Effector memory CD8-positive, alpha-beta T cell (primary cell): ENCODE measurements at regions not wholly inside any gene's neighbourhood (a gene's known extent, or its start where the extent isn't known, plus 50 kb on each side); places are given as distances from the start of the nearest gene placed in this dataset.
A peak's percentile ranks its signal among the peaks of the same experiment; 100 is the strongest.
"Not testable (repeated sequence)": the region's sequence is repeated elsewhere in the genome, so short reads cannot be mapped to it uniquely, and the experiment has no call there.

Experiments
- ATAC-seq: fragments of 150-1000 bp; cut with Tn5 transposase; replicated peaks from 2 replicates; pipeline ENCODE4 v1.10.0; 2021; ENCODE audit warnings: mild to moderate bottlenecking, moderate library complexity
- DNase-seq, 3 experiments: peaks; one replicate each; pipeline ENCODE4 v3.0.0; 2021
- H3K27ac Mint-ChIP-seq, 2 donors: one replicate each; pipeline ENCODE4 v1.8.0; 2022; ENCODE audit warnings: mild to moderate bottlenecking in 2 of 2, mixed read lengths in 2 of 2, moderate library complexity in 2 of 2
- H3K27me3 Mint-ChIP-seq, 2 donors: one replicate each; pipeline ENCODE4 v1.8.0; 2022; ENCODE audit warnings: mixed read lengths in 2 of 2
- H3K36me3 Mint-ChIP-seq: one replicate; pipeline ENCODE4 v1.8.0; 2022; ENCODE audit warnings: mild to moderate bottlenecking, moderate library complexity, mixed read lengths; ENCODE audit not compliant: insufficient read depth
- H3K4me1 Mint-ChIP-seq, 2 donors: one replicate each; pipeline ENCODE4 v1.8.0; 2022; ENCODE audit warnings: low read depth in 2 of 2, mixed read lengths in 2 of 2
- H3K4me3 Mint-ChIP-seq, 2 donors: one replicate each; pipeline ENCODE4 v1.8.0; 2022; ENCODE audit warnings: mild to moderate bottlenecking in 2 of 2, mixed read lengths in 2 of 2, moderate library complexity in 2 of 2
- H3K9me3 Mint-ChIP-seq, 2 donors: one replicate each; pipeline ENCODE4 v1.8.0; 2022; ENCODE audit warnings: mixed read lengths in 2 of 2

DNA sequence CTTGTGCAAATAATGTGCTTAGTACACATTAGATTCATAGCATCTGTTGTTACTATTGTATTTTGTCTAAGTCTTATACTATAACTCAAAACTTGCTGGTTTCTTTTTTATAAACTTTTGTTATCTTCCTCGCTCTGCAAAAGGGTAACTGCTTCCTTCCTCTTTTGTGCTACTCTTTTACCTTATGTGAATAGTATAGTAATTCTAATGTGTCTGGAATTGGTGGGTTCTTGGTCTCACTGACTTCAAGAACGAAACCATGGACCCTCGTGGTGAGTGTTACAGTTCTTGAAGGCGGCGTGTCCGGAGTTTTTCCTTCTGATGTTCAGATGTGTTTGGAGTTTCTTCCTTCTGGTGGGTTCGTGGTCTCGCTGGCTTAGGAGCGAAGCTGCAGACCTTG is 563.1 kb upstream of the LUZP2 start:
- ATAC-seq (no peak), DNase-seq (no peak)
- no peaks in the 10 kb centered on the region for H3K4me1 Mint-ChIP-seq
- H3K27me3 Mint-ChIP-seq, result no peaks in the 10 kb centered on the region
- peaks cover 13 to 24% of the 10 kb centered on the region in 2 donors for H3K9me3 Mint-ChIP-seq
- H3K36me3 Mint-ChIP-seq, result no peaks in the 10 kb centered on the region
- H3K4me3 Mint-ChIP-seq, result peak overlapping the region in 1 of 2 donors; percentile 26
- H3K27ac Mint-ChIP-seq, result no peak overlapping the region

DNA sequence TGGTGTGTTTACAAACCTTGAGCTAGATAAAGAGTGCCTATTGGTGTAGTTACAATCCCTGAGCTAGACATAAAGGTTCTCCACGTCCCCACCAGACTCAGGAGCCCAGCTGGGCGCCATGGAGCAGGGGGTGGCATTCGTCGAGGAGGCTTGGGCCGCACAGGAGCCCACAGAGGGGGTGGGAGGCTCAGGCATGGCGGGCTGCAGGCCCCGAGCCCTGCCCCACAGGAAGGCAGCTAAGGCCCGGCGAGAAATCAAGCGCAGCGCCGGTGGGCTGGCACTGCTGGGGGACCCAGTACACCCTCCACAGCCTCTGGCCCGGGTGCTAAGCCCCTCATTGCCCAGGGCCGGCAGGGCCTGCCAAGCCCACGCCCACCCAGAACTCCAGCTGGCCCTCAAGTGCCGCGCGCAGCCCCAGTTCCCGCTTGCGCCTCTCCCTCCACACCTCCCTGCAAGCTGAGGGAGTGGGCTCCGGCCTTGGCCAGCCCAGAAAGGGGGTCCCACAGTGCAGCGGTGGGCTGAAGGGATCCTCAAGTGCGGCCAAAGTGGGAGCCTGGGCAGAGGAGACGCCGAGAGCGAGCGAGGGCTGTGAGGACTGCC is 562.1 kb upstream of the LUZP2 start:
- not testable (repeated sequence) for H3K36me3 Mint-ChIP-seq, H3K4me3 Mint-ChIP-seq, DNase-seq, H3K27me3 Mint-ChIP-seq, H3K27ac Mint-ChIP-seq, H3K4me1 Mint-ChIP-seq, ATAC-seq
- H3K9me3 Mint-ChIP-seq, result peaks cover 13 to 24% of the 10 kb centered on the region in 2 donors

DNA sequence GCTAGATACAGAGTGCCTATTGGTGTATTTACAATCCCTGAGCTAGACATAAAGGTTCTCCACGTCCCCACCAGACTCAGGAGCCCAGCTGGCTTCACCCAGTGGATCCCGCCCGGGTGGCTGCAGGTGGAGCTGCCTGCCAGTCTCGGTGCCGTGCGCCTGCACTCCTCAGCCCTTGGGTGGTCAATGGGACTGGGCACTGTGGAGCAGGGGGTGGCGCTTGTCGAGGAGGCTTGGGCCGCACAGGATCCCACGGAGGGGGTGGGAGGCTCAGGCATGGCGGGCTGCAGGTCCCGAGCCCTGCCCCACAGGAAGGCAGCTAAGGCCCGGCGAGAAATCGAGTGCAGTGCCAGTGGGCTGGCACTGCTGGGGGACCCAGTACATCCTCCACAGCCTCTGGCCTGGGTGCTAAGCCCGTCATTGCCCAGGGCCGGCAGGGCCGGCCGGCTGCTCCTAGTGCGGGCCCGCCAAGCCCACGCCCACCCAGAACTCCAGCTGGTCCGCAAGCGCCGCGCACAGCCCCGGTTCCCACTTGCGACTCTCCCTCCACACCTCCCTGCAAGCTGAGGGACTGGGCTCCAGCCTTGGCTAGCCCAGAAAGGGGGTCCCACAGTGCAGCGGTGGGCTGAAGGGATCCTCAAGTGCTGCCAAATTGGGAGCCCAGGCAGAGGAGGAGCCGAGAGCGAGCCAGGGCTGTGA is 554.6 kb upstream of the LUZP2 start:
- not testable (repeated sequence) for H3K4me1 Mint-ChIP-seq, H3K9me3 Mint-ChIP-seq, H3K27me3 Mint-ChIP-seq, DNase-seq, H3K27ac Mint-ChIP-seq, ATAC-seq, H3K4me3 Mint-ChIP-seq, H3K36me3 Mint-ChIP-seq

DNA sequence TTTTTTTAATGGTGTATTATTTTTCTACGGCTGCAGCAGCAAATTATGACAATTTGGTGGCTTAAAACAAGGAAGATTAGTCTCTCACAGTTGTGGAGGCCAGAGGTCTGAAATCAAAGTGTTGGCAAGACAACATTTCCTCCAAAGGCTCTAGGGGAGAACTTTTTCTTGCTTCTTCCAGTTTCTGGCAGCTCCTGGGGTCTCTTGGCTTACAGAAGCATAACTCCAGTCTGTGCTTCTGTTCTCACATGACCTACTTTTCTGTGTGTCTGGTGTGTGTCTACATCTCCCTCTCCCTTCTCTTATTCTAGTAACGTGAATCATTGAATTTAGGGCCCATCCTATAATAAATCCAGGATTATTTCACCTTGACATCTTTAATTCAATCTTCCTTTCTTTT is 551.9 kb upstream of the LUZP2 start:
- no peaks in the 10 kb centered on the region for H3K36me3 Mint-ChIP-seq
- no peaks in the 10 kb centered on the region for H3K27me3 Mint-ChIP-seq
- ATAC-seq (no peak), DNase-seq (no peak)
- no peak overlapping the region for H3K4me3 Mint-ChIP-seq
- peaks cover 7% of the 10 kb centered on the region in 2 donors for H3K9me3 Mint-ChIP-seq
- H3K27ac Mint-ChIP-seq, result no peak overlapping the region
- H3K4me1 Mint-ChIP-seq, result no peaks in the 10 kb centered on the region

DNA sequence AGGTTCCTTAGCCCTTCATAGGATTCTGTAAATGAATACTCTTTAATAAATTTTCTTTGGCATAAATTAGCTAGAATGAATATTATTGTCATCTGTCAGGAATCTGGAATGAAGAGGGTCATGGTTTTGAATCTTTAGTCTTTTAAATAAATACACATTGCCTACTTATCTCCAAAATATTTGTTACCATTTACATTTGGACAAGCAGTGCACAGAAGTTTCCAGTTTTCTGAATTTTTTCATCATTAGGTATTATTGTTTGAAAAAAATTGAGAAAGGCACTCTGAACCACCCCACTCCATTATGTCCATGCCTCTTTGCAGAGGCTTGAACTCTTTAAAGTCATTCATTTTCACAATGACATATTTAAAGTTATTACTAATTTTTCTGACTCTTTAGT is 549.0 kb upstream of the LUZP2 start:
- no peaks in the 10 kb centered on the region for H3K4me1 Mint-ChIP-seq

DNA sequence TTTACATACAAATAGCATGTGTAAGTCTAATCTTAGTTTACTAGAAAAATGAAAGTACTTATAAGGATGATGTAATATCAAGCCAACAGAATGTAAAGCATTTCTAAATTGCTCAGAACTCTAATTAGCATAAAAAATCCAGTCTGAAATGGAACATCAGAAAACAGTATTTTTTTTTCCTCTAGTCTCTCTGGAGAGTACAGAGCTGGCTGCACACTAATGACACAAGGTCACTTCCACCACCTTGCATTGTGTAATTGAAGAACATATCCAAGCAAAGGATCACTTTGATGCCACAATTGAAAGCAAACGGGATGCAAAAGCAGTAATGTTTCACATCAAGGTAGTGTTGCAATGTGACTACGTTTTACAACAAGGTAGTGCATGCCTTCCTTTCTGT is 548.0 kb upstream of the LUZP2 start:
- DNase-seq (no peak), ATAC-seq (no peak)
- no peak overlapping the region for H3K27ac Mint-ChIP-seq
- H3K36me3 Mint-ChIP-seq, result no peaks in the 10 kb centered on the region
- no peak overlapping the region for H3K4me3 Mint-ChIP-seq
- H3K9me3 Mint-ChIP-seq, result peaks cover 3 to 7% of the 10 kb centered on the region in 2 donors
- H3K27me3 Mint-ChIP-seq, result no peaks in the 10 kb centered on the region
- H3K4me1 Mint-ChIP-seq, result no peaks in the 10 kb centered on the region

More for the DNA sequence above, 549.0 kb upstream of the LUZP2 start:
- Mint-ChIP-seq H3K4me3 (no peak overlapping the region), H3K36me3 (no peaks in the 10 kb centered on the region), H3K9me3 (peaks cover 3 to 7% of the 10 kb centered on the region in 2 donors), H3K27ac (no peak overlapping the region), H3K27me3 (no peaks in the 10 kb centered on the region)
- DNase-seq (no peak), ATAC-seq (no peak)

DNA sequence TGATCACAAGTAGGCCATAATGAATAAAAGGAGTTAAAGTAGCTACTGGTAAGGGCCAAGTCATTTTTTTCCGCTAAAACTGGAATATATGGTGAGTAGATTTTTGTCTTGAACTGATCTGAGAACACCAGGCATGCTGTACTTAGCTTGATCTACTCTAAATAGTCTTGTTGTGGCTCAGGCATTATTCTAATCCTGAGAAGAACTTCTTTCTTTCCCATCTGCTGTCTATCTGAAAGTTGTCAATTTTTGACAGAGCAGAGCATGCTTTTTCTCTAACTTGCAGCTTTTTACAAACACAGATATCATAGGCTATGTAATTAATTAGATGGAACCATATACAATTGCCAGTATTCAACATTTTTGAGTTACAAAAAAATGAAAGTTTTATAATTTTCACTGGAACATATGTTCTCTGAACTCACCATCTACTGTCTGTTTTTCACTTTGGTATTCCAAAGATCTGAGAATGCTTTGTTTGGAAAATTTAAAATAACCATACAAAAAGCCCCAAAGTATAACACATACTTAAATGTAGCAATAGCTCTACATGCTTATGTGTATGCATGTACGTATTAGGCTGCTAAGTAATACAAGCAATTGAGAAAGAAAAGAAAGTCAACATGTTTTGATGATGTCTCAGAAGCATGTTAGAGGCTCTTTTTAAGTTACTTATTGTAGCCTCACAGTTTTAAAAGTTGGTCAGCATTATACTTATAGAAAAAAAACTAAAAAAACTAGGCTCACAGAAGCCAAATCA is 542.7 kb upstream of the LUZP2 start:
- H3K4me1 Mint-ChIP-seq, result no peaks in the 10 kb centered on the region
- no peaks in the 10 kb centered on the region for H3K36me3 Mint-ChIP-seq
- H3K4me3 Mint-ChIP-seq, result no peak overlapping the region
- DNase-seq (no peak), ATAC-seq (no peak)
- peaks cover 4 to 6% of the 10 kb centered on the region in 2 donors for H3K9me3 Mint-ChIP-seq
- no peaks in the 10 kb centered on the region for H3K27me3 Mint-ChIP-seq
- H3K27ac Mint-ChIP-seq, result no peak overlapping the region

DNA sequence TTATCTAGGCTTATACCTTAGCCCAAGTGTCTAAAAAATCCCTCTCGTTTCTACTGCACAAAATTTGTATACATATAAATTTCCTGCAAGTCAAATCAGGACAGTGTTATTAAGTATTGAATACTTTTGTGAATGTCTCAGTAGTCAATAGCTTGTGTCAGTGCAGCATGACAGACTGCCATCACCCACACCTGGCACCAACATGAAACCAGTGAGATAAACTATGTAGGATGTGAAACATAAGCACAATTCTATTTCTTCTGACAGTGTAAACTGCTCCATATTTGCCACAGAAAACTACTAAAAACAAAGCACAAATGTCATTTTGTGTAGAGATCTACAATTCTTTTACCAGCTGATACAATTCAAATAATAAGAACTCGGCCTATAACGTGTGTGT is 542.1 kb upstream of the LUZP2 start:
- no peak for DNase-seq
- H3K9me3 Mint-ChIP-seq, result peaks cover 0 to 4% of the 10 kb centered on the region in 2 donors
- H3K4me1 Mint-ChIP-seq, result no peaks in the 10 kb centered on the region
- no peaks in the 10 kb centered on the region for H3K36me3 Mint-ChIP-seq
- H3K27ac Mint-ChIP-seq, result no peak overlapping the region
- ATAC-seq, result no peak
- no peak overlapping the region for H3K4me3 Mint-ChIP-seq
- no peaks in the 10 kb centered on the region for H3K27me3 Mint-ChIP-seq

DNA sequence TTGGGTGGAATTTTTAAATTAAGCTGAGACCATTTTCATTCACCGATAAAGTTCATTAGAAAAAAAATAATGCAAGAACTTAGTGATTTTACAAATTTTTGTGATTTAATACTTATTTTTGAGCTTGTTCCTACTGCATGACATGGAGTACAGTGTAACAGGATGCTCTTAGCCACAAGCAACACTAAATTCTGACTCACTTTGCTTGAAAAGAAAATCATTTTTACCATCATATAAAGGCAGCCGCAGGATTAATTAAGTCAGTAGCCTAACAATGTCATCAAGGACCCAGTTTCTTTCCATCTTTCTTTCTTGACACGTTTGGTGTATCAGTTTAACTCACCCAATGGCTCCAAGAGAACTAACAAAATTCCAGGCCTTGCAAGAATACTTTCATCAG is 540.3 kb upstream of the LUZP2 start:
- ATAC-seq, result no peak
- Mint-ChIP-seq H3K4me1 (no peaks in the 10 kb centered on the region), H3K27me3 (no peaks in the 10 kb centered on the region), H3K9me3 (peaks cover 0 to 6% of the 10 kb centered on the region in 2 donors), H3K36me3 (no peaks in the 10 kb centered on the region), H3K4me3 (no peak overlapping the region), H3K27ac (no peak overlapping the region)
- no peak for DNase-seq

DNA sequence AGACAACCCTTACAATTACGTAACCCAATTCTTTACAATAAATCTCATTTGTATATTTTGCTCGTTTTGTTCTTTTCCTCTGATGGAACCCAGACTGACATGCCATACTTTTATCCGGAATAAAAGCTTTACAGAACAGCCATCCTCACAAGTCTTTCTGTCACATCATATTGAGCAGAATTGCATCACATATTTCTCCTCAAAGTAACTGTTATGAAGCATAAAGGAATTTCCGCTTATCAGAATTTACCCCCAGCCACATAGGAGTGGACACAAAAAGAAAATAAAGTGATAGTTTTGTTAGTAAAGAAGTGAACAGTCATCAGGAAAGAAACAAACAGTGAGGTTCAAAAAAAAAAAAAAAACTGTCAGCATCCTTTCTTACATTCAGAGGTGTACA is 539.5 kb upstream of the LUZP2 start:
- Mint-ChIP-seq H3K27me3 (no peaks in the 10 kb centered on the region), H3K4me1 (no peaks in the 10 kb centered on the region), H3K27ac (no peak overlapping the region), H3K9me3 (peaks cover 0 to 6% of the 10 kb centered on the region in 2 donors), H3K4me3 (no peak overlapping the region), H3K36me3 (no peaks in the 10 kb centered on the region)
- DNase-seq (no peak), ATAC-seq (no peak)

DNA sequence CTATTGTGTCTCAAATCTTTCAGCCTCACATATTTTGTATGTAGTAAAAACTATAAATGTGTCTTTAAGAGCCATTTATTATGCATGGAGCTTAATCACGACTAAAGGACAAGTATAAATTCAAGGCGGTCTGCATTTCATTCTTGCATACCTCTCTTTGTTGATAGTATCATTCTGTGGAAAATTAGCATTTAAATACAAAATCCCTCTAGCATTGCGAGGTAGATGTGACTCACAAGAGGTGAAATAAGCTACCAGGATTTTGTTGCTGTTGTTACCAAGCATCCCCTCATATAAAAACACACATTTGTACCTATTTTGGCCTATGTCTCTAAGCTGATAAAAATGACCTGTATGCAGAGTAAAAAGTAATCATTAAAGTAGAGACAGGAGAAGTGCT is 537.4 kb upstream of the LUZP2 start:
- DNase-seq, result no peak
- no peaks in the 10 kb centered on the region for H3K27me3 Mint-ChIP-seq

DNA sequence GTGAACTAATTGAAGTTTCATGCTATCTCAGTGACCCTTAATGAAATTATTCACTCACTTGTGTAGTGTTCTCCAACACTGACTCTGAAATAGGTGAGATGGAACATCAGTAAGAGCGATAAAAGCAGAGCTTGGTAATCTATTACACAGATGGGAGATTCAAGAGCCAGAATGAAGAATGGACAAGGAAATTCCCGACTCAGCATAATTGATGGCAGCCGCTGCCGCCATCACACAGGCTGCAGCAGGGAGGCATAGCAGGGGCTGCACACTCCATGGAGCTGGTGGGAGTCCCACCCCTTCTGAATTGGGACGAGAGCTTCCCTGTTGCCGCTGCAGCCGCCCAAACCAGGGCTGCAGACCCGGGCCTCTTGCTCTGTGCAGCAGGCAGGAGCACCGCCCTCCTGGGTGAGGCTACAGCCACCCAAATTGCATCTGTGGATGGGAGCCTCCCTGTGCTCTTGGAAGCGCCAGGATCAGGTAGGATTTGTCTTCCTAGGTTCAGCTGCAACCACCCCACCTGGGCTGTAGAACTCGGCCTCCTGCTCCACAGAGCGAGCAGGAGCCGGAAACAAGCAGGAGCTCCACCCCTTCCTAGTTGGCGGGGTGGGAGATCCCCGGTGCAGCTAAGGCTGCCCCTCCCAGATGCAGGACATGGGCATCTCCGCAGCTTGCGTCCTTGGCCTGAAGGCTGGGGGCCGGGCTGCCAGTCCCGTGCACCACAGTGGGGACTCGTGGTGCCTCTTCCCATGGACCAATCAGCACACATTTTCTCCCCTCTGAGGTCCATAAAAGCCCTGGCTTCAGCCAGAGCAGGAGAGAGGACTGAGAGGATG is 535.1 kb upstream of the LUZP2 start:
- no peak for ATAC-seq
- Mint-ChIP-seq H3K27me3 (no peaks in the 10 kb centered on the region), H3K36me3 (no peaks in the 10 kb centered on the region), H3K27ac (no peak overlapping the region), H3K4me1 (no peaks in the 10 kb centered on the region), H3K4me3 (no peak overlapping the region), H3K9me3 (peaks cover 6% of the 10 kb centered on the region in 2 donors)
- DNase-seq, result no peak

More for the DNA sequence above, 537.4 kb upstream of the LUZP2 start:
- no peaks in the 10 kb centered on the region for H3K4me1 Mint-ChIP-seq
- no peaks in the 10 kb centered on the region for H3K36me3 Mint-ChIP-seq
- H3K9me3 Mint-ChIP-seq, result peaks cover 6 to 9% of the 10 kb centered on the region in 2 donors
- H3K27ac Mint-ChIP-seq, result no peak overlapping the region
- H3K4me3 Mint-ChIP-seq, result no peak overlapping the region
- no peak for ATAC-seq

DNA sequence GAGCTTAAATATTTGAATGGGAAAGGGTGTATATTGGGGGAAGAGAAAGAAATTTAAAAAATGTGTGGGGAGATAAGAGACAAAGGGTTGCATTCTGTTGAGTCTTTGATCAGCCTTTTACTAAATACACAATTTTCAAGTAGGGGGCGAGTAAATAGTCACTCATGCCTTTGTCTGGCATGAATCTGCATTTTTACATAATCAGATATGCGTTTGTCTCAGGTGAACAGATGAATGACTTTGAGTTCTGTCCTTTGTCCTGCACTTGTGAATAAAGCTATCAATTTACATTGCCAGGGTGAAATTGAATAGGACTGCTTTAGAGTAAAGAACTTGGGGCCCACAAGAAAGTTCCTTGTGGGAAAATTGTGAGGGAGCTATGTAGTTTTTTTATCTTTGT is 523.6 kb upstream of the LUZP2 start:
- Mint-ChIP-seq H3K9me3 (peaks cover 4 to 10% of the 10 kb centered on the region in 2 donors), H3K4me3 (no peak overlapping the region), H3K27ac (no peak overlapping the region), H3K36me3 (no peaks in the 10 kb centered on the region), H3K4me1 (no peaks in the 10 kb centered on the region), H3K27me3 (no peaks in the 10 kb centered on the region)
- ATAC-seq, result no peak
- no peak for DNase-seq
